ENCODE measurements at regions not wholly inside any gene's neighbourhood (a gene's known extent, or its start where the extent isn't known, plus 50 kb on each side); places are given as distances from the start of the nearest gene placed in this dataset.

- Mint-ChIP-seq H3K36me3 (ENCODE audit: unreplicated experiment) (no peaks in the 10 kb centered on the region), H3K4me3 (ENCODE audit: unreplicated experiment) (no peak overlapping the region), H3K27me3 (ENCODE audit: unreplicated experiment) (no peaks in the 10 kb centered on the region), H3K9me3 (ENCODE audit: unreplicated experiment) (no peaks in the 10 kb centered on the region), H3K4me1 (ENCODE audit: unreplicated experiment) (no peaks in the 10 kb centered on the region), H3K27ac (ENCODE audit: unreplicated experiment) (no peak overlapping the region)
- TF ChIP-seq CTCF (IDR thresholded peaks at IDR 0.05) = no peak
- DNase-seq (ENCODE audit: extremely low spot score, unreplicated experiment) = no peak
Observed at GRCh38 chr12:5247144-5247543, 184.8 kb upstream of the NTF3 start.

DNA sequence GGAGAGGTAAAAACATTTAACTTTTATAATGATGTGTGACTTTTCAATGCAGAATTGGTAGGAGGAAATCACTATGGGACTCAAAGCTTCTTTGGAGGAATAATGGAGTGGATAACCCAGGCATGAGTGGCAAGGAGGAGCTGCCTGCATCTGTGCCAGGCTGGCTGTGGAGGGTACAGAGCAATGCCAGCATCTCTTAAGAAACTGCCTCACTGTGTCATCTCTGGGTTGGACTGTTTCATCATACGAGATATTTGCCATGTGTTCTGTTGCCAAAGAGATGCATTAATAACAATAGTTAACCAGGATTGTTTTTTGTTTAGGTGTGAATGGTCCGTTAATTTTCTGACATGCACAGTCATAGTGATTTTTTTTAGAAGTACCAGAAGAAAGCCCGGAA, 183.7 kb upstream of the NTF3 start:
- no peaks in the 10 kb centered on the region for H3K27me3 Mint-ChIP-seq (ENCODE audit: unreplicated experiment)
- no peak overlapping the region for H3K4me3 Mint-ChIP-seq (ENCODE audit: unreplicated experiment)
- TF ChIP-seq CTCF (IDR thresholded peaks at IDR 0.05) = no peak
- H3K36me3 Mint-ChIP-seq (ENCODE audit: unreplicated experiment) = no peaks in the 10 kb centered on the region
- no peak for DNase-seq (ENCODE audit: extremely low spot score, unreplicated experiment)
- no peaks in the 10 kb centered on the region for H3K4me1 Mint-ChIP-seq (ENCODE audit: unreplicated experiment)
- H3K27ac Mint-ChIP-seq (ENCODE audit: unreplicated experiment) = no peak overlapping the region
- H3K9me3 Mint-ChIP-seq (ENCODE audit: unreplicated experiment) = no peaks in the 10 kb centered on the region

DNA sequence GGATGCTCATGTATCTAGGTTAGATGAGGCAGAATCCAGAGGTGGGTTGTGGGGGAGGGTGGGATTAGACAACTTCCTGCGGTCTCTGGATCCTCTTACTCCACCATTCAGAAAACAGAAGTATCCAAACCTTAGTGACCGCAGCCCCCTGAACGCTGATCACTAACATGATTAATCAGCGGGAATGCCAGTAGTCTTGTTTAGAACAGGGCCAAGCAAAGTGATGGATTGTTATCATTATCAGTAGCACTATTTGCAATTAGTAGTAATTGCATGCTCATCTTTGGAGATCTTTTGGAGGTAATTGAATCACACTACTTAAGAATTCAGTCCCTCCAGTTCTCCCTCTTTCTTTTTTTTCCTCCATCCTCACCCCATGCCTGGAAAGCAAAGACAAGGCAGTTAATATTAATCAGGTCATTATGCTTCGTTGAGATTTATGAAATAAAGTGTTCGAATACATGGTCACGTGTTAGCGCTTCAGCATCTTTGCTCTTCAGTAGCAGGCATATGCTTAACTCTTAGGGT, 182.8 kb upstream of the NTF3 start:
- Mint-ChIP-seq H3K4me1 (ENCODE audit: unreplicated experiment) (no peaks in the 10 kb centered on the region), H3K4me3 (ENCODE audit: unreplicated experiment) (no peak overlapping the region)
- DNase-seq (ENCODE audit: extremely low spot score, unreplicated experiment) = no peak

DNA sequence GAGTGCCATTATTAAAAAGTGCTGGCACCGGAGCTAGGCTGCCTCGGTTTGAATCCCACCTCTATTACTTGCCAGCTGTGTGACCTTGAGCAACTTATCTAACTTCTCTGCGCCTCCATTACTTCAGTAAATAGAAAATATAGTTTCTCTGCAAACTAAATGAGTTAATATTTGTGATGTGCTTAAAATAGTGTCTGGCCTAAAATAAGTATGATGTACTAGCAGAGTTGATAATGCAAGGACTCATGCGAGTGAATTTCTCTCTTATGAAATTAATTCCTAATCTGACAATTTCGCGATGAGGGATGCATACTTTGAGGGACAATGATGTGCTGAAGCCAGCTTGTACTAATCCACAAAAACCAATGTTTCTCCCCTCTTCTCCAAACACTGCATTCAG, 180.8 kb upstream of the NTF3 start:
- no peak for DNase-seq (ENCODE audit: extremely low spot score, unreplicated experiment)
- H3K27ac Mint-ChIP-seq (ENCODE audit: unreplicated experiment) = no peak overlapping the region
- TF ChIP-seq CTCF (IDR thresholded peaks at IDR 0.05) = no peak
- no peaks in the 10 kb centered on the region for H3K27me3 Mint-ChIP-seq (ENCODE audit: unreplicated experiment)
- H3K4me1 Mint-ChIP-seq (ENCODE audit: unreplicated experiment) = no peaks in the 10 kb centered on the region
- H3K9me3 Mint-ChIP-seq (ENCODE audit: unreplicated experiment) = no peaks in the 10 kb centered on the region
- no peak overlapping the region for H3K4me3 Mint-ChIP-seq (ENCODE audit: unreplicated experiment)
- no peaks in the 10 kb centered on the region for H3K36me3 Mint-ChIP-seq (ENCODE audit: unreplicated experiment)

More for the DNA sequence above, 182.8 kb upstream of the NTF3 start:
- Mint-ChIP-seq H3K9me3 (ENCODE audit: unreplicated experiment) (no peaks in the 10 kb centered on the region), H3K27me3 (ENCODE audit: unreplicated experiment) (no peaks in the 10 kb centered on the region), H3K36me3 (ENCODE audit: unreplicated experiment) (no peaks in the 10 kb centered on the region), H3K27ac (ENCODE audit: unreplicated experiment) (no peak overlapping the region)
- no peak for TF ChIP-seq CTCF (IDR thresholded peaks at IDR 0.05)

DNA sequence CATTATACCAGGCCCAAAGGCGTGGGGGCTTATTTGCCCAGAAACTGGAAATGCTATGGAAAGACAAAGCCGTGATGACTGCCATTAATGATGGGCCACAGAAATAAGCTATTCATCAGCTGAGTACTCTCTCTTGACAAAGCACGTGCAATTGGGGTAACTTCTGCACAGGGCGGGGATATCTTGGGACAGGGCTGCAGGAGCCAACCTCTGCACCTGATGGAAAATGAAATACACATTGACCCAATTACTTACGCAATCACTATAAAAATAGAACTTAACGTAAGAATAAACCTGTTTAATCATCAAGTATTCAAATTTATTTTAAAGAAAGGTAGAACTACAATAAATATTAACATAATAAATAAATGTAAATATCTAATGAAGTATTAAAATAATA, 180.1 kb upstream of the NTF3 start:
- H3K4me3 Mint-ChIP-seq (ENCODE audit: unreplicated experiment) = no peak overlapping the region
- H3K36me3 Mint-ChIP-seq (ENCODE audit: unreplicated experiment) = no peaks in the 10 kb centered on the region
- H3K4me1 Mint-ChIP-seq (ENCODE audit: unreplicated experiment) = no peaks in the 10 kb centered on the region
- DNase-seq (ENCODE audit: extremely low spot score, unreplicated experiment) = no peak
- no peaks in the 10 kb centered on the region for H3K9me3 Mint-ChIP-seq (ENCODE audit: unreplicated experiment)
- H3K27ac Mint-ChIP-seq (ENCODE audit: unreplicated experiment) = no peak overlapping the region
- TF ChIP-seq CTCF (IDR thresholded peaks at IDR 0.05) = no peak
- H3K27me3 Mint-ChIP-seq (ENCODE audit: unreplicated experiment) = no peaks in the 10 kb centered on the region

Data from osteocyte (in vitro differentiated cells).